H1 (cell line): ENCODE measurements at regions not wholly inside any gene's neighbourhood (a gene's known extent, or its start where the extent isn't known, plus 50 kb on each side); places are given as distances from the start of the nearest gene placed in this dataset.

Experiments
- CTCF ChIA-PET: fragments of 300-600 bp; sonication (Branson Sonifier 250); formaldehyde crosslinking; loops from one replicate; lab custom pipeline; 2021; ENCODE audit not compliant: partially characterized antibody; lab: Charles Lee
- POLR2A ChIA-PET: fragments of 300-600 bp; sonication (Branson Sonifier 250); formaldehyde crosslinking; loops from one replicate; lab custom pipeline; 2021; ENCODE audit warnings: inconsistent platforms; ENCODE audit not compliant: partially characterized antibody; lab: Charles Lee
- DNase-seq, 2 experiments: peaks; one replicate each; pipeline versions ENCODE4 v3.0.0 to v3.0.0-alpha.2; 2010 to 2022; ENCODE audit warnings: low spot score in 2 of 2, low read depth in 1 of 2, mixed read lengths in 1 of 2
- FAIRE-seq: peaks from 2 replicates; lab custom pipeline; 2011; peaks lifted over from hg19 to GRCh38; lab: Jason Lieb, UNC
- H2AFZ ChIP-seq: 2 replicates; pipeline ENCODE4 v1.8.1; 2012; ENCODE audit warnings: low read length, inconsistent platforms
- H2AK5ac ChIP-seq: 2 replicates; pipeline ENCODE4 v1.6.1; 2013; ENCODE audit warnings: low read depth, low read length
- H2BK120ac ChIP-seq: replicated peaks from 2 replicates; pipeline ENCODE3; 2013; ENCODE audit warnings: low read depth, low read length, inconsistent platforms
- H2BK12ac ChIP-seq: 2 replicates; pipeline ENCODE4 v1.6.1; 2013; ENCODE audit warnings: low read depth, low read length
- H2BK15ac ChIP-seq: 2 replicates; pipeline ENCODE4 v1.6.1; 2013; ENCODE audit warnings: low read length
- H2BK20ac ChIP-seq: 2 replicates; pipeline ENCODE4 v1.6.1; 2013; ENCODE audit warnings: low read length
- H2BK5ac ChIP-seq: 2 replicates; pipeline ENCODE4 v1.6.1; 2013; ENCODE audit warnings: low read depth, low read length
- H3K14ac ChIP-seq: 2 replicates; pipeline ENCODE4 v1.6.1; 2013; ENCODE audit warnings: inconsistent platforms; ENCODE audit not compliant: insufficient read length
- H3K18ac ChIP-seq: 2 replicates; pipeline ENCODE4 v1.6.1; 2013; ENCODE audit warnings: low read length; ENCODE audit errors: extremely low read depth
- H3K23ac ChIP-seq: 2 replicates; pipeline ENCODE4 v1.6.1; 2013; ENCODE audit warnings: inconsistent platforms; ENCODE audit not compliant: insufficient read length
- H3K23me2 ChIP-seq: 2 replicates; pipeline ENCODE4 v1.6.1; 2013; ENCODE audit warnings: low read depth, low read length
- H3K27ac ChIP-seq: 2 replicates; pipeline ENCODE4 v1.6.1; 2011; ENCODE audit warnings: low read depth, low read length, inconsistent platforms
- H3K27me3 ChIP-seq, 4 experiments: replicated peaks in 1 of 4; 1 replicate in 1 of 4; 2 replicates in 3 of 4; pipeline versions ENCODE4 v1.6.1 to v1.8.1; 2011 to 2013; ENCODE audit warnings: low read length in 3 of 4, mild to moderate bottlenecking in 3 of 4, inconsistent platforms in 2 of 4, mixed read lengths in 2 of 4, moderate library complexity in 1 of 4; ENCODE audit not compliant: control insufficient read depth in 3 of 4, insufficient read depth in 3 of 4; ENCODE audit errors: extremely low read depth in 1 of 4
- H3K36me3 ChIP-seq, 4 experiments: 2 replicates each; pipeline versions ENCODE4 v1.6.1 to v1.8.1; 2011 to 2013; ENCODE audit warnings: mild to moderate bottlenecking in 4 of 4, low read length in 3 of 4, moderate library complexity in 2 of 4, control low read depth in 1 of 4, inconsistent platforms in 1 of 4; ENCODE audit not compliant: insufficient read depth in 4 of 4, control insufficient read depth in 2 of 4
- H3K4ac ChIP-seq: replicated peaks from 2 replicates; pipeline ENCODE3; 2013; ENCODE audit warnings: low read length, low read depth, mixed read lengths, inconsistent platforms; ENCODE audit not compliant: insufficient read length
- H3K4me1 ChIP-seq, 4 experiments: replicated peaks in 1 of 4; 1 replicate in 1 of 4; 2 replicates in 3 of 4; pipeline versions ENCODE4 v1.6.1 to v1.8.1; 2011 to 2013; ENCODE audit warnings: low read length in 3 of 4, inconsistent platforms in 2 of 4, mixed read lengths in 1 of 4; ENCODE audit not compliant: insufficient read depth in 4 of 4, control insufficient read depth in 3 of 4
- H3K4me2 ChIP-seq, 2 experiments: 2 replicates each; pipeline versions ENCODE4 v1.6.1 to v1.8.1; 2011 to 2013; ENCODE audit warnings: low read depth in 2 of 2, low read length in 2 of 2, control low read depth in 1 of 2, inconsistent platforms in 1 of 2, mild to moderate bottlenecking in 1 of 2; ENCODE audit not compliant: insufficient read depth in 1 of 2
- H3K4me3 ChIP-seq, 4 experiments: fragments of 200-600, 300-600 bp in 1 of 4; sonication (generic), shearing (Covaris generic), sonication (Bioruptor Twin) in 1 of 4; 2 replicates each; pipeline versions ENCODE4 v1.5.1 to v1.8.1; 2011 to 2016; ENCODE audit warnings: low read length in 4 of 4, low read depth in 3 of 4, control low read depth in 2 of 4, inconsistent platforms in 2 of 4, mild to moderate bottlenecking in 2 of 4, mixed read lengths in 1 of 4, moderate library complexity in 1 of 4; ENCODE audit not compliant: insufficient read depth in 2 of 4; ENCODE audit errors: extremely low read depth in 1 of 4
- H3K56ac ChIP-seq: replicated peaks from 2 replicates; pipeline ENCODE3; 2013; ENCODE audit warnings: low read depth, mild to moderate bottlenecking, mixed read lengths, low read length, inconsistent platforms; ENCODE audit not compliant: insufficient read length
- H3K79me1 ChIP-seq: 2 replicates; pipeline ENCODE4 v1.6.1; 2013; ENCODE audit warnings: low read depth, low read length, control low read depth
- H3K79me2 ChIP-seq, 2 experiments: 2 replicates each; pipeline versions ENCODE4 v1.6.1 to v1.8.1; 2012 to 2013; ENCODE audit warnings: low read length in 2 of 2, mild to moderate bottlenecking in 2 of 2, inconsistent platforms in 1 of 2; ENCODE audit not compliant: insufficient read depth in 2 of 2, control insufficient read depth in 1 of 2
- H3K9ac ChIP-seq, 4 experiments: replicated peaks in 1 of 4; 1 replicate in 1 of 4; 2 replicates in 3 of 4; pipeline versions ENCODE4 v1.6.1 to v1.8.1; 2011 to 2013; ENCODE audit warnings: low read depth in 3 of 4, low read length in 3 of 4, control low read depth in 2 of 4, mild to moderate bottlenecking in 2 of 4, moderate library complexity in 2 of 4, inconsistent platforms in 1 of 4; ENCODE audit errors: extremely low read depth in 1 of 4
- H3K9me3 ChIP-seq, 2 experiments: 2 replicates each; pipeline versions ENCODE4 v1.6.1 to v1.8.1; 2012 to 2013; ENCODE audit warnings: mild to moderate bottlenecking in 2 of 2, moderate library complexity in 2 of 2, control low read depth in 1 of 2, inconsistent platforms in 1 of 2, low read depth in 1 of 2, low read length in 1 of 2, mixed read lengths in 1 of 2; ENCODE audit not compliant: insufficient read depth in 2 of 2
- H4K20me1 ChIP-seq, 2 experiments: replicated peaks in 1 of 2; 2 replicates each; pipeline versions ENCODE3 to v1.8.1; 2011 to 2013; ENCODE audit warnings: inconsistent platforms in 2 of 2, low read length in 2 of 2, mild to moderate bottlenecking in 1 of 2; ENCODE audit not compliant: insufficient read depth in 2 of 2, control insufficient read depth in 1 of 2
- H4K5ac ChIP-seq: 2 replicates; pipeline ENCODE4 v1.6.1; 2013; ENCODE audit warnings: low read length, low read depth, mixed read lengths, inconsistent platforms; ENCODE audit not compliant: insufficient read length
- H4K8ac ChIP-seq: 2 replicates; pipeline ENCODE4 v1.8.0; 2013; ENCODE audit warnings: mild to moderate bottlenecking, moderate library complexity, low read length, inconsistent platforms; ENCODE audit not compliant: insufficient read depth; ENCODE audit errors: extremely low read depth
- H4K91ac ChIP-seq: replicated peaks from 2 replicates; pipeline ENCODE3; 2013; ENCODE audit warnings: low read length, mixed read lengths, inconsistent platforms; ENCODE audit not compliant: insufficient read length
- CBX8 ChIP-seq: fragments of 300-800, 300-1000 bp; sonication (generic); IDR thresholded peaks from 2 replicates; pipeline ENCODE4 v1.7.1; 2016; ENCODE audit warnings: low read depth, low read length, borderline replicate concordance
- CEBPB ChIP-seq: IDR thresholded peaks from 2 replicates; pipeline ENCODE4 v1.6.1; 2012; ENCODE audit warnings: low read depth, low read length
- CTCF ChIP-seq, 3 experiments: IDR thresholded peaks; 1 replicate in 2 of 3; 2 replicates in 1 of 3; pipeline versions ENCODE4 v1.5.1 to v1.6.1; 2011; ENCODE audit warnings: low read length in 3 of 3, mild to moderate bottlenecking in 3 of 3, inconsistent platforms in 2 of 3, low read depth in 1 of 3, moderate library complexity in 1 of 3; ENCODE audit not compliant: insufficient read depth in 1 of 3; ENCODE audit errors: control extremely low read depth in 1 of 3
- E2F6 ChIP-seq: IDR thresholded peaks from 2 replicates; pipeline ENCODE4 v1.6.1; 2012; ENCODE audit warnings: inconsistent platforms
- MAX ChIP-seq: IDR thresholded peaks from 2 replicates; pipeline ENCODE4 v1.6.1; 2012; ENCODE audit warnings: inconsistent platforms
- NANOG ChIP-seq: IDR thresholded peaks from 2 replicates; pipeline ENCODE4 v1.6.1; 2011; ENCODE audit warnings: low read length, low read depth, mild to moderate bottlenecking, inconsistent platforms; ENCODE audit not compliant: insufficient read depth, poor library complexity, severe bottlenecking
- POU5F1 ChIP-seq: IDR thresholded peaks from 2 replicates; pipeline ENCODE4 v1.6.1; 2011; ENCODE audit warnings: low read depth, mild to moderate bottlenecking, low read length, moderate library complexity
- RXRA ChIP-seq: IDR thresholded peaks from 2 replicates; pipeline ENCODE4 v1.6.1; 2011; ENCODE audit warnings: low read depth, mild to moderate bottlenecking, low read length, moderate library complexity; ENCODE audit not compliant: insufficient read depth
- SAP30 ChIP-seq: fragments of 300-600 bp; sonication (generic); IDR thresholded peaks from 2 replicates; pipeline ENCODE4 v1.7.1; 2012; ENCODE audit warnings: low read length, moderate library complexity, mild to moderate bottlenecking, inconsistent platforms; ENCODE audit not compliant: insufficient read depth, insufficient replicate concordance
- WGBS, 2 experiments: shearing (Covaris generic) in 1 of 2; methylation state at CpG; one replicate each; pipeline versions ENCODE4 v1.1.6 to v1.1.7; 2013 to 2015; ENCODE audit warnings: low lambda C conversion rate in 2 of 2, mixed read lengths in 2 of 2, inconsistent platforms in 1 of 2, low coverage in 1 of 2, missing lambda C conversion rate in 1 of 2; ENCODE audit not compliant: insufficient replicate concordance in 2 of 2, insufficient coverage in 1 of 2, insufficient read length in 1 of 2; ENCODE audit errors: extremely low coverage in 1 of 2, missing lambda C conversion rate in 1 of 2; 5-methylcytosine and 5-hydroxymethylcytosine counted together

GRCh38 chr7:125316466-125316865 lies 386.8 kb upstream of the POT1 start:
- H2AFZ ChIP-seq: peak overlapping the region; percentile 97
- peak; percentile 98 for FAIRE-seq
- TF ChIP-seq E2F6: no peak
- peak; percentile 79 for TF ChIP-seq CEBPB
- TF ChIP-seq NANOG: no peak
- TF ChIP-seq MAX: peak; percentile 71; the same call in 1 of the 2 replicates
- TF ChIP-seq SAP30: no peak
- TF ChIP-seq POU5F1: no peak
- TF ChIP-seq CTCF (IDR thresholded peaks at IDR 0.05; ENCODE audit: control extremely low read depth in 1 of 3, insufficient read depth in 1 of 3, low read depth in 1 of 3, low read length in 3 of 3): peak; percentile 64 to 89 (median 76)
- TF ChIP-seq RXRA: no peak
- no peak for TF ChIP-seq CBX8

More at GRCh38 chr7:125316466-125316865, 386.8 kb upstream of the POT1 start:
- Histone ChIP-seq H3K4me3 (no peak overlapping the region), H4K20me1 (no peaks in the 10 kb centered on the region), H3K4me1 (peaks cover 0 to 1% (median 0%) of the 10 kb centered on the region in 4 experiments; a peak in 2 of 7 replicates), H4K91ac (no peak overlapping the region), H4K8ac (peak overlapping the region; percentile 23; the same call in 1 of the 2 replicates), H3K27me3 (no peaks in the 10 kb centered on the region), H3K36me3 (no peaks in the 10 kb centered on the region; a peak in 1 of 8 replicates), H3K79me2 (no peaks in the 10 kb centered on the region), H2BK120ac (no peak overlapping the region), H3K23ac (no peak overlapping the region), H3K9me3 (peaks cover 4 to 10% of the 10 kb centered on the region in 2 experiments; a peak in 3 of 4 replicates), H3K18ac (no peak overlapping the region), H2BK20ac (peak overlapping the region; percentile 0; the same call in 1 of the 2 replicates), H3K79me1 (no peaks in the 10 kb centered on the region), H2BK12ac (0 out of 2 replicates have a peak overlapping the region, but pooled peaks have one; percentile 11), H2AK5ac (no peak overlapping the region), H2BK5ac (no peak overlapping the region), H4K5ac (no peak overlapping the region), H3K23me2 (no peaks in the 10 kb centered on the region), H2BK15ac (0 out of 2 replicates have a peak overlapping the region, but pooled peaks have one; percentile 32), H3K4me2 (no peak overlapping the region), H3K9ac (no peak overlapping the region), H3K4ac (no peak overlapping the region), H3K56ac (no peak overlapping the region), H3K27ac (no peak overlapping the region), H3K14ac (no peak overlapping the region)
- peak; percentile 49 to 68 for DNase-seq
- WGBS, 2 experiments: 46% methylated on average over 2 of the region's 2 CpGs; no CpG with 5 or more reads in 1 of the 2 experiments
- CTCF ChIA-PET: interaction anchor here (0.6 to 1.9 kb wide), 14 partner anchors 8 to 459 kb away, joined by 3 to 13 read pairs (median 4); no protein-coding TSS in a partner anchor
- POLR2A ChIA-PET: no interaction called here
